Transverse colon (tissue), 4 donors: ENCODE measurements at regions not wholly inside any gene's neighbourhood (a gene's known extent, or its start where the extent isn't known, plus 50 kb on each side); places are given as distances from the start of the nearest gene placed in this dataset.

Experiments used
- DNase-seq: peaks from one replicate; pipeline ENCODE4 v3.0.0-alpha.2; 2019
- H3K27ac ChIP-seq, 4 donors: fragments of 200-600 bp; sonication (generic); 2 replicates each; pipeline ENCODE4 v1.5.1; 2016 to 2018; ENCODE audit warnings: inconsistent platforms in 4 of 4
- H3K27me3 ChIP-seq: fragments of 200-600 bp; sonication (generic); 2 replicates; pipeline ENCODE4 v1.5.1; 2017; ENCODE audit warnings: inconsistent platforms
- H3K36me3 ChIP-seq, 4 donors: fragments of 200-600 bp; sonication (generic); 2 replicates each; pipeline ENCODE4 v1.5.1; 2017 to 2019; ENCODE audit warnings: inconsistent platforms in 4 of 4
- H3K4me1 ChIP-seq, 4 donors: fragments of 200-600 bp; sonication (generic); 2 replicates each; pipeline ENCODE4 v1.5.1; 2017 to 2020; ENCODE audit warnings: inconsistent platforms in 4 of 4
- H3K4me3 ChIP-seq, 4 donors: fragments of 200-600 bp; sonication (generic); 1 replicate in 1 of 4; 2 replicates in 3 of 4; pipeline versions ENCODE4 v1.5.1 to v1.6.1; 2017 to 2019; ENCODE audit warnings: inconsistent platforms in 4 of 4
- H3K9me3 ChIP-seq, 2 donors: fragments of 200-600 bp; sonication (generic); 2 replicates each; pipeline ENCODE4 v1.5.1; 2017 to 2019; ENCODE audit warnings: inconsistent platforms in 2 of 2
- EP300 ChIP-seq: sonication (generic); formaldehyde crosslinking; IDR thresholded peaks from one replicate; pipeline ENCODE4 v1.6.1; 2017; ENCODE audit warnings: antibody characterized with exemption, low read depth
- POLR2A ChIP-seq: fragments of 450-650 bp; IDR thresholded peaks from one replicate; pipeline ENCODE4 v1.6.1; 2016; ENCODE audit warnings: antibody characterized with exemption, mild to moderate bottlenecking, moderate library complexity
- POLR2AphosphoS5 ChIP-seq, 3 donors: sonication (generic); formaldehyde crosslinking; IDR thresholded peaks; one replicate each; pipeline ENCODE4 v1.6.1; 2016; ENCODE audit warnings: antibody characterized with exemption in 3 of 3
- WGBS, 2 donors: methylation state at CpG; one replicate each; pipeline ENCODE4 v1.1.5; 2018; ENCODE audit warnings: low coverage in 1 of 2; 5-methylcytosine and 5-hydroxymethylcytosine counted together
- in situ Hi-C, 4 donors: fragments of 200-750 bp; cut with MboI; loops; one replicate each; pipeline versions ENCODE4 v1.15.0 to v1.15.1; 2017; ENCODE audit warnings: low sequenced_read_pairs in 3 of 4, low pct_ligation_motif_present in 1 of 4, low pct_unique_long_range_greater_than_20kb in 1 of 4
- intact Hi-C: fragments of 100-400 bp; cut with DNase I; formaldehyde crosslinking; loops from one replicate; pipeline ENCODE4 v1.15.1; 2023; ENCODE audit warnings: low total_unique reads
- TF ChIP-seq, protein P1 (sequence below), 5 experiments: fragments of 200-600 bp in 3 of 5; fragments of 450-650 bp in 2 of 5; sonication (generic) in 3 of 5; IDR thresholded peaks; 1 replicate in 2 of 5; 2 replicates in 3 of 5; pipeline ENCODE4 v1.5.1; 2016 to 2017; ENCODE audit warnings: antibody characterized with exemption in 5 of 5, inconsistent platforms in 3 of 5, mild to moderate bottlenecking in 2 of 5, moderate library complexity in 1 of 5

DNA sequence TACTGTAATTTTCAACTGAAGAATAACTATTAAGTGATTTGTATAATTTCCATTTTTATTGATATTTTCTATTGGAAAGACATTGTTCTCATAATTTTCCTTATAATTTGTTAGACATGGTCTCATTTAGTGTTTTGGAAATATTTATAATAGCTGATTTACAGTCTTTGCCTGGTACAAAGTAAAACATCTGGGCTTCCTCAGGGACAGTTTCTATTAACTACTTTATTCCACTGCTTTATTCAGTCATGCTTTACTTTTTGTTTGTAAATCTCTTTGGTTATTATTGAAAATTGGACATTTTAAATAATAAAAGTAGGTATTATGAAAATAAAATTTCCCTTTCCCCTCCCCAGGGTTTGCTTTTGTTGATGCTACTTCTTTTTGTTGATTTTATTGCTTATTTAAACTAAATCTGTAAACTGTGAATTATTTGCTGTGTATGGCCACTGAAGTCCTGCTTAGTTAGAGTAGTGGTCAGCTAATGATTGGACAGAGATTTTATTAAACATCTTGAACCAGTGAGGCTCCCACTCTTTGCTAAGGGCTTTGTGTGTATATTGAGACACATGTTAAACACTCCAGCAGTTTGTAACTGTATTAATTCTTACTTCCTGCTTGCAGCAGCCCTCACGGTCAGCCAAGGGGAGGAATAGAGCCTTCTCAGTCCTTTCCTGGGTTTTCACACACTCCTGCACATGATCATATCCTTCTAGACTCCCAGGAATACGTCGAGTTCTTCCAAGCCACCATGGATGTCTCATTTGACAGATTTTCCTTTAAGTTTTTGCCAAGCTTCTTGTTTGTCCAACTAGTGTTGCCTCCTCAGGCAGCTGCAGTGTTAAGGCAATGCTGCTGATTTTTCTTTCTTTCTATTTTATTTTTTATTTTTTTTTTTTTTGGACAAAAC is 994.6 kb upstream of the PRMT6 start:
- intact Hi-C loops (no loop called here), in situ Hi-C loops (no loop called here)
- H3K9me3 ChIP-seq: no peaks in the 10 kb centered on the region
- 11 to 26% methylated on average over 3 of the region's 3 CpGs for WGBS, 2 donors
- TF ChIP-seq, protein P1, sequence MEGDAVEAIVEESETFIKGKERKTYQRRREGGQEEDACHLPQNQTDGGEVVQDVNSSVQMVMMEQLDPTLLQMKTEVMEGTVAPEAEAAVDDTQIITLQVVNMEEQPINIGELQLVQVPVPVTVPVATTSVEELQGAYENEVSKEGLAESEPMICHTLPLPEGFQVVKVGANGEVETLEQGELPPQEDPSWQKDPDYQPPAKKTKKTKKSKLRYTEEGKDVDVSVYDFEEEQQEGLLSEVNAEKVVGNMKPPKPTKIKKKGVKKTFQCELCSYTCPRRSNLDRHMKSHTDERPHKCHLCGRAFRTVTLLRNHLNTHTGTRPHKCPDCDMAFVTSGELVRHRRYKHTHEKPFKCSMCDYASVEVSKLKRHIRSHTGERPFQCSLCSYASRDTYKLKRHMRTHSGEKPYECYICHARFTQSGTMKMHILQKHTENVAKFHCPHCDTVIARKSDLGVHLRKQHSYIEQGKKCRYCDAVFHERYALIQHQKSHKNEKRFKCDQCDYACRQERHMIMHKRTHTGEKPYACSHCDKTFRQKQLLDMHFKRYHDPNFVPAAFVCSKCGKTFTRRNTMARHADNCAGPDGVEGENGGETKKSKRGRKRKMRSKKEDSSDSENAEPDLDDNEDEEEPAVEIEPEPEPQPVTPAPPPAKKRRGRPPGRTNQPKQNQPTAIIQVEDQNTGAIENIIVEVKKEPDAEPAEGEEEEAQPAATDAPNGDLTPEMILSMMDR (IDR thresholded peaks at IDR 0.05): no peak
- no peak overlapping the region for H3K4me3 ChIP-seq
- DNase-seq: no peak
- H3K27me3 ChIP-seq: no peaks in the 10 kb centered on the region
- no peaks in the 10 kb centered on the region for H3K36me3 ChIP-seq
- peaks cover 0 to 3% (median 0%) of the 10 kb centered on the region in 4 donors for H3K4me1 ChIP-seq
- H3K27ac ChIP-seq: no peak overlapping the region

DNA sequence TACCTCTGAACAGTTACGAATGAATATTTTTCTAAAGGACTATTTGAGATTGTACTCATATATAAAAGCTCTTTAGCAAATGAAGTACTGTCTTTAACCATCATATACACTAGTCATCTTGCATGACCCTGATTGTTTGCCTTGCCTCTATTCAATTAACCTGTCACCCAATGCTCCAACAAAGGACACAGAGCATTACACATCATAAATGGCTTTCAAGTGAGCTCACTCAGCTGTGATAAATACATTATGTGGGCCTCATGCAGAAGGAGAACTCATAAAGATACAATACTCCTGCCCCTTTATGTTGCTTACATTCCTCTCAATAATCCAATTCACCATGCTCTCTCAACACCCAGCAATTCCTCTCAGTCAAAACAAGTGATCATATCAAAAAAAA is 993.0 kb upstream of the PRMT6 start:
- H3K4me3 ChIP-seq: no peak overlapping the region
- no peak for DNase-seq
- in situ Hi-C loops: no loop called here
- H3K36me3 ChIP-seq: no peaks in the 10 kb centered on the region
- peaks cover 0 to 3% (median 0%) of the 10 kb centered on the region in 4 donors for H3K4me1 ChIP-seq
- H3K27ac ChIP-seq: no peak overlapping the region
- no peak for TF ChIP-seq EP300
- H3K9me3 ChIP-seq: no peaks in the 10 kb centered on the region
- 81 to 83% methylated on average over 1 of the region's 1 CpG for WGBS, 2 donors
- no peaks in the 10 kb centered on the region for H3K27me3 ChIP-seq
- intact Hi-C loops: no loop called here

DNA sequence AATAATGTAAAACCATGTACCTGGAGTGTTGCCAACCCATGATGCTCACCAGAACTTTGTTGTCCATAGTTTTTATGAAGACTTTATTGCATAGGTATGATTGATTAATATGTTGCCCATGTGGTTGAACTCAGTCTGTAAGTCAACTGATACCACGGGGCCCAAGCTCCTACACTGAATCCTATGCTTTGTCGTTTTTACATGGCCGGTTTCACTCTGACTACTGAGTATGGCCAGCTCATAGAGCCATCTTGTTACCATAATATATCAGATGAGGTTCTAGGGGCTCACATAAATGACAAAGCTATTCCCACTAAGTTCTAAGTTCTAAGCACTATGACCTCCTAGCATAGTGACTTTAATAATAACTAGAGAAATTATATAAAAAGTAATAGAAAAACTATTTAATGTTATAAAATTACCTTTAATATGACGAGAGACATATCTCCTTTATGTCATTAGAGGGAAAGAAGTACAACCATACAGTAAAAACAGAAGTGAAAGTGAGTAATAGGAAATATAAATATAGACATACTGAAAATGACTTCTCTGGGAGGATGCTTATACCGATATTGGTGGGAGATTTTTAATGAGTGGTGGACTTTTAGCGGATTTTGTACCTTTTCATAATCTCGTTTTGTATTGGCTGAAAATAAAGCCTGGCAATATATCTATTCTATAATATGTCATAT is 983.4 kb upstream of the PRMT6 start:
- 73% methylated on average over 7 of the region's 7 CpGs for WGBS, 2 donors
- no peak overlapping the region for H3K4me3 ChIP-seq
- intact Hi-C loops: no loop called here
- no peak for DNase-seq
- in situ Hi-C loops: no loop called here
- no peaks in the 10 kb centered on the region for H3K36me3 ChIP-seq
- H3K4me1 ChIP-seq: no peaks in the 10 kb centered on the region
- no peak overlapping the region for H3K27ac ChIP-seq
- TF ChIP-seq, protein P1 (IDR thresholded peaks at IDR 0.05): no peak
- TF ChIP-seq POLR2A: no peak
- no peak for TF ChIP-seq EP300
- no peaks in the 10 kb centered on the region for H3K27me3 ChIP-seq
- no peaks in the 10 kb centered on the region for H3K9me3 ChIP-seq

DNA sequence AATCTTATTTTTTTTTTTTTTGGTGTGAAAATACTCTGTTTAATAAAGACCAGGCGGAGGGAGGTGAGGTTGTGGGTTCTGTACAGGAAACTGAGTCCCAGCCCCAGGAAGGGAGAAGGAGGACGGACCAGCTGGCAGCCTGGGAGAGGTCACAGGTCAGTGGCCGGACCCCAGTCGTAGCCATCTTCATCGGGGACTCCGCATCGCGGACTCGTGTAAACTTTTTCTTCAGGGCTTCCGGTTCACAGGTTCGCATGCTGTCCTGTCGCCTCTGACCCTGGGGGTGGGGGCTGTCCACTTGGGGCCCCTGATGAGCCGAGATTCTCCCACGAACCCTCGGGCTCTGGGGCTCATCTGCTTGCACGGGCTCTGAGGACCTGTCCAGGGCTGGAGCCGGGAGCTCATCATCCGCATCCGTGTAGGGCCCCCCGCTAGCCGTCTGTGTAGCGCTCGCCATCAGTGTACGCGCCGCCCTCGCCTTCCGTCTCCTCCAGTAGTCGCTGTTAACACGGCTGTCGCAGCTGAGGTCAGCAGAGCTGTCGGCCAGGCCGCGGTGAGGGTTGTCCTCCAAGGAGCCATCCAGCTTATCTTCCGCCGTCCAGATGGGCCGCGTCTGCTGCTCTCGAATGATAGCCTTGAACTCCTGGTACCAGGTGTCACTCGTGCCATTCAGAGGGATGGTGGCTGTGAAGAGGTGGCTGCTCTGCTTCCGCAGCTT is 975.7 kb upstream of the PRMT6 start:
- WGBS, 2 donors: 55 to 62% methylated on average over 10 to 41 of the region's 41 CpGs
- intact Hi-C loops: no loop called here
- in situ Hi-C loops: no loop called here
- Histone ChIP-seq H3K9me3 (no peaks in the 10 kb centered on the region), H3K36me3 (no peaks in the 10 kb centered on the region), H3K27ac (no peak overlapping the region), H3K27me3 (no peaks in the 10 kb centered on the region), H3K4me1 (no peaks in the 10 kb centered on the region), H3K4me3 (no peak overlapping the region)
- no peak for DNase-seq
- TF ChIP-seq EP300: no peak
- TF ChIP-seq, protein P1 (IDR thresholded peaks at IDR 0.05): no peak
- no peak for TF ChIP-seq POLR2A
- TF ChIP-seq POLR2AphosphoS5 (IDR thresholded peaks at IDR 0.05): no peak
